C4-2B (cell line): ENCODE measurements at regions not wholly inside any gene's neighbourhood (a gene's known extent, or its start where the extent isn't known, plus 50 kb on each side); places are given as distances from the start of the nearest gene placed in this dataset.

Experiments
- H3K27ac ChIP-seq: fragments of 450-650 bp; 2 replicates; pipeline ENCODE4 v1.5.1; 2017
- CTCF ChIP-seq: fragments of 450-650 bp; conservative IDR thresholded peaks from 2 replicates; pipeline ENCODE4 v1.5.1; 2017; ENCODE audit warnings: mild to moderate bottlenecking
- ZFX ChIP-seq: fragments of 450-650 bp; IDR thresholded peaks from 2 replicates; pipeline ENCODE4 v1.6.1; 2017

- TF ChIP-seq CTCF (no peak), ZFX (no peak)
- no peak overlapping the region for H3K27ac ChIP-seq
These were observed 439.1 kb downstream of the TLL1 start for GRCh38 chr4:166312166-166312565.

- no peak for TF ChIP-seq ZFX
- no peak for TF ChIP-seq CTCF
These were observed 441.9 kb downstream of the TLL1 start for GRCh38 chr4:166314902-166315301.

GRCh38 chr4:166315721-166316467 is 442.9 kb downstream of the TLL1 start:
- no peak overlapping the region for H3K27ac ChIP-seq
- no peak for TF ChIP-seq ZFX
- no peak for TF ChIP-seq CTCF

More at GRCh38 chr4:166314902-166315301, 441.9 kb downstream of the TLL1 start:
- no peak overlapping the region for H3K27ac ChIP-seq

GRCh38 chr4:166318810-166319525 is 445.9 kb downstream of the TLL1 start:
- H3K27ac ChIP-seq: no peak overlapping the region
- TF ChIP-seq CTCF (no peak), ZFX (no peak)

DNA sequence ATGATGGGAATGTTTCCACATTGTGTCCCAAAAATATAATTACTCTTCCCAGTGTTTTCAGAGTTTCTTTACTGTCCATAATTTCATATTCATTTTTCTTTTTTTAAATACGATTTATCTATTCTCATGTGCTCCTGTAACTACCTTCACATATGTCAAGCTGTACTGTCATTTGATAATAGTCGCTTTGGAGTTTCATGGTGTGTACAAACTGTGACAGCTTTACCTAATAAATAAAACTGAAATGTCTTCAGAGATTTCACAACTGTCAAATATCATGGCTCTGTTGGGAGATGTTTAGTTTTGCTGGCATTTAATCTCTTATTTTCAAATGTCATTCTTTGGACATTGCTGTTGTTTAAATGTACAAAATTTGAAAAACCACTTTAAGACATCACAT is 450.2 kb downstream of the TLL1 start:
- H3K27ac ChIP-seq: no peak overlapping the region
- TF ChIP-seq CTCF: no peak
- TF ChIP-seq ZFX: no peak

GRCh38 chr4:166324321-166324720 is 451.3 kb downstream of the TLL1 start:
- TF ChIP-seq ZFX (no peak), CTCF (peak; percentile 52)
- H3K27ac ChIP-seq: no peak overlapping the region

GRCh38 chr4:166335256-166335938 is 462.4 kb downstream of the TLL1 start:
- H3K27ac ChIP-seq: no peak overlapping the region
- TF ChIP-seq ZFX (no peak), CTCF (no peak)
